PC-3 (cell line): ENCODE measurements at regions not wholly inside any gene's neighbourhood (a gene's known extent, or its start where the extent isn't known, plus 50 kb on each side); places are given as distances from the start of the nearest gene placed in this dataset.

Experiments used
- EZH2 ChIP-seq: fragments of 300-600 bp; sonication (generic); IDR thresholded peaks from one replicate; pipeline ENCODE4 v1.6.1; 2017; ENCODE audit warnings: antibody characterized with exemption, mild to moderate bottlenecking, low read length; ENCODE audit not compliant: unreplicated experiment
- EZH2phosphoT487 ChIP-seq: fragments of 300-600 bp; sonication (generic); IDR thresholded peaks from 2 replicates; pipeline ENCODE4 v1.6.1; 2018; ENCODE audit warnings: mild to moderate bottlenecking, antibody characterized with exemption, low read length, borderline replicate concordance
- TF ChIP-seq, protein P1 (sequence below): fragments of 300-600 bp; sonication (generic); conservative IDR thresholded peaks from 2 replicates; pipeline ENCODE4 v1.5.1; 2017; ENCODE audit warnings: antibody characterized with exemption, low read depth, mild to moderate bottlenecking, low read length

DNA sequence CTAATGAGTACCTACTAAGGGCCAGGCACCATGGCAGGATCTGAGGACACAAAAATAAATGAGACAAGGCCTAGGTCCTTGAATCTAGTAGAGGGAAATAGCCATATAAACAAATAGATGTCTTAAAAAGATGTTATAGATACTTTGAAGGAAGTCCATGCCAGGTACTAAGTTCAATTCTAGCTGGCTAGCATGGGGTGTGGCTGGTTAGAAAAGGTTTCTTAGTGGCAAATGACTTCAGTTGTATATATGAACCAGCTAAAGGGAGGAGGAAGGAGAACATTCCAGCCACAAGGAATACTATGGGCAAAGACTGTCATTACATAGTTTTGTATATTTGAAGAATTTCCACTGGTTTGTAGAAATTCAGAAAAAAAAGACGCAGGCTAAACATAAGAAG, 133.6 kb upstream of the BMP4 start:
- TF ChIP-seq, protein P1, sequence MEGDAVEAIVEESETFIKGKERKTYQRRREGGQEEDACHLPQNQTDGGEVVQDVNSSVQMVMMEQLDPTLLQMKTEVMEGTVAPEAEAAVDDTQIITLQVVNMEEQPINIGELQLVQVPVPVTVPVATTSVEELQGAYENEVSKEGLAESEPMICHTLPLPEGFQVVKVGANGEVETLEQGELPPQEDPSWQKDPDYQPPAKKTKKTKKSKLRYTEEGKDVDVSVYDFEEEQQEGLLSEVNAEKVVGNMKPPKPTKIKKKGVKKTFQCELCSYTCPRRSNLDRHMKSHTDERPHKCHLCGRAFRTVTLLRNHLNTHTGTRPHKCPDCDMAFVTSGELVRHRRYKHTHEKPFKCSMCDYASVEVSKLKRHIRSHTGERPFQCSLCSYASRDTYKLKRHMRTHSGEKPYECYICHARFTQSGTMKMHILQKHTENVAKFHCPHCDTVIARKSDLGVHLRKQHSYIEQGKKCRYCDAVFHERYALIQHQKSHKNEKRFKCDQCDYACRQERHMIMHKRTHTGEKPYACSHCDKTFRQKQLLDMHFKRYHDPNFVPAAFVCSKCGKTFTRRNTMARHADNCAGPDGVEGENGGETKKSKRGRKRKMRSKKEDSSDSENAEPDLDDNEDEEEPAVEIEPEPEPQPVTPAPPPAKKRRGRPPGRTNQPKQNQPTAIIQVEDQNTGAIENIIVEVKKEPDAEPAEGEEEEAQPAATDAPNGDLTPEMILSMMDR = no peak
- no peak for TF ChIP-seq EZH2phosphoT487
- no peak for TF ChIP-seq EZH2
